HG03280 (cell line): ENCODE measurements at regions not wholly inside any gene's neighbourhood (a gene's known extent, or its start where the extent isn't known, plus 50 kb on each side); places are given as distances from the start of the nearest gene placed in this dataset.

Source experiments
- ATAC-seq: cut with Tn5 transposase; IDR thresholded peaks from one replicate; pipeline ENCODE4 v1.9.1; 2021; ENCODE audit warnings: mild to moderate bottlenecking, moderate library complexity; ENCODE audit not compliant: unreplicated experiment

DNA sequence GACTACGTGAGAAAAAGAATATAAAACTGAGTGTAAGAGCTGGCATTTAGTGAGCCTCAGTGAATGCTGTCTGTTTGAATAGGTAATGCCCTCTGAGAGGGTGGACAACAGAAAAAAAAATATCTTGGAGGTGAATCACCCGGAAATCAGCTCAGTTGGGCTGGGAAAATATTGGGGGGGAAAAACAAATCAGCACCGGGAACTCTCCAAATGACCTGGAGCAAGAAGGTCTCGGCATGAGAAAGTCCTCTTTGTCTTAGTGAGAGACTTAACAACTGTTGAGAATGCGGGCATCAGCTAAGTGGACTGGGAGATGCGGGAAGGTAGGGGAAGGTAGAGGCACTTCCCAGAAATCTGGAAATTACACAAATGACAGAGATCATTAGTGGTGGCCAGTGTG is 109.4 kb upstream of the POU3F3 start:
- ATAC-seq, result no peak

DNA sequence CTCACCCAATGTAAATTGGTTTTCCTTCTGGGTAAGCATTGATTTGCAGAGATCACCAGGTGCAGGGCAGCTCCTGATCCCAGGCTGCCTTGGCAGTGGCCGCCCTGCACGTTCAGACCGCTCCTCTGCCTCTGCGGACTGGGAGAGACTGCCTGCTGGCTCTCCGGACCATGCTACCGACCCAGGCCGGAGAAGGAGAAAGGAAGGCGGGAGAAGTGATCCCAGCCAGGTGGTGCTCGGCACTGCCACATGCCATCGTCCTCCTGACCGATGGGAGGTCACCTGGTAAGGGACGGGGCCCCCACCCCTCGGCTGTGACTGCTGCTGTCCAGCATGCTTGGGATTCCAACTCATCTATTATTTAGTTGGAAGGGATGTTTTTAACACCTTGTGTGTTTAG is 108.1 kb upstream of the POU3F3 start:
- no peak for ATAC-seq

DNA sequence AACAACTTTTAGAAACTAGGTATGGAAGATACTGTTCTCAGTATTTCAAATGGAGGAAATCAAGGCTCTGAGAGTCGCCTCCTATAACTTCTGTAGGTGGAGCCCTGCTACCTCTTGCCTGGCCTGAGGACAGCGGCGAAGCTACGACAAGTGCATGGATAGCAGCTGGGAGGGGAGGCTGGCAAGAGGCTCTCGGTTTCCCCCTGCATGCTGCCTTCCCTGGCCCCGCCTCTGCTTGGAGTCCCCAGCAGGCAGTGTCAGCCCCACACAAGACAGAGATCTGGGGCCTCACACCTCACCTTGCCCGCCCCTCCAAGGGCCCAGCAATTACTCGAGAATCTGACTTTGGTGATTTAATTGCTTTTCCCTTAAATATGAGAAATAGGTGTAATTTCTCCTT is 107.6 kb upstream of the POU3F3 start:
- ATAC-seq, result no peak

DNA sequence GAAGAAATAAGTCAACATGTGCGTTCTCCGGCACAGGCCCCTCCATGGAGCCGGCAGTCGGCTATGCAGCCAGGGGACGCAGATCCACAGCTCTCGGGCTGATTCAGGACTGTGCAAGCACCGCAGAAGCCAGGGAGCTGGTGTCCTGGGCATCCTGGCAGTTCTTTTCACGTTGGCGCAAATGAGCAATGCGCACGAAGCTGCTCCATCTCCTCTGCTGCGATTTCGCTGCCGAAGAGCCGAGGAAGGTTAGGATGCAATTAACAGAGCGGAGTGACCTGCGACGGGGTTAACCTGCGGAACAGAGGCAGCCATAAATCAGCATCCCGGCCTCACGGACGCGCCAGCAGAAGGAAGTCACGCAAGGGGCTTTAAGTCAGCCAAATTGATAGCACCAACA is 107.1 kb upstream of the POU3F3 start:
- ATAC-seq, result no peak

DNA sequence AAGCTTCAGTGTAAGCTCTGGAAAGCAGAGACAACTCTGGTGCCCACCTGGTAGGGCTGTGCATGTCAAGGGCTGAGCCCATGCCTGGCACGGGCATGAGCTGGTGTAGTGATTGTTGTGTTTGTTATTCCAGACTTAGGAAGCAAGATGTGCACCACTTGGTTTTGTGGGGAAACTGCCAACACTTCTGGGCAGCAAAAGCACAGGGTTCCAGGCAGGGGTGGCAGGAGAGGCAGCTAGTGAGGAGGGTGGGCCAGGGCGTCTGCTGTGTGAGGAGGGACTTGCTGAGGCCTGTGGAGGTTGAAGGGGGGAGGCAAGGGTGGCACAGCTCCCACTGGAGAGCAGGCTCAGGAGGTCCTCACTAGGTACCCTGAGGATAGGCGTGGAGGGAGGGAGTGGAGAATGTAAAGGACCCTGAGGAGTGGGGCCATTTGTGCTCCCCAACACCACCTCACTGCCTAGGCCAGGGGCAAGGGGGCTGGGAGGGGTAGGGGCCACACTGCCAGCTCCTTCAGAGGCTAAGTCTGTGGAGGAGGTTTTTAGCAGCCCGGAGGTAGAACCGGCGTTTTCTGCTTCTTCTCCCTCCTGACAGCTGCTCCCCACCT is 104.0 kb upstream of the POU3F3 start:
- no peak for ATAC-seq

DNA sequence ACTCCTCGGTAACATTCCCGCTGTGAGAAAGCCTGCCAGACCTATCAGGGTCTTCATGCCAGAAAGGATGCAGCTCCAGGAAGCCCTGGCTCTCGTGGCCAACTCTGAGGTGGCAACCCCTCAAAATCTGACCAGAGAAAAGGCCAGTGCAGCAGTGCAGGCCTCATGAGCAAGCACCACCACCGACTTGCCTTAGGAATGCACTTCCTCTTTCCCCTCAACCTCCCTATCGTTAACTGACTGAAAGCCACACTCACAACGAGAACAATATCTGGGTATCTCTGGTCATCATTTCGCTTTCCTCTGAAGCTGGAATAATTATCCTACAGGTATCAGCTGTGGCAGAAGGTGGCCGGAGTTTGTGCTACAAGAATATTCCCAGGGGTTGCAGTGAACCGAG is 101.4 kb upstream of the POU3F3 start:
- ATAC-seq, result no peak

DNA sequence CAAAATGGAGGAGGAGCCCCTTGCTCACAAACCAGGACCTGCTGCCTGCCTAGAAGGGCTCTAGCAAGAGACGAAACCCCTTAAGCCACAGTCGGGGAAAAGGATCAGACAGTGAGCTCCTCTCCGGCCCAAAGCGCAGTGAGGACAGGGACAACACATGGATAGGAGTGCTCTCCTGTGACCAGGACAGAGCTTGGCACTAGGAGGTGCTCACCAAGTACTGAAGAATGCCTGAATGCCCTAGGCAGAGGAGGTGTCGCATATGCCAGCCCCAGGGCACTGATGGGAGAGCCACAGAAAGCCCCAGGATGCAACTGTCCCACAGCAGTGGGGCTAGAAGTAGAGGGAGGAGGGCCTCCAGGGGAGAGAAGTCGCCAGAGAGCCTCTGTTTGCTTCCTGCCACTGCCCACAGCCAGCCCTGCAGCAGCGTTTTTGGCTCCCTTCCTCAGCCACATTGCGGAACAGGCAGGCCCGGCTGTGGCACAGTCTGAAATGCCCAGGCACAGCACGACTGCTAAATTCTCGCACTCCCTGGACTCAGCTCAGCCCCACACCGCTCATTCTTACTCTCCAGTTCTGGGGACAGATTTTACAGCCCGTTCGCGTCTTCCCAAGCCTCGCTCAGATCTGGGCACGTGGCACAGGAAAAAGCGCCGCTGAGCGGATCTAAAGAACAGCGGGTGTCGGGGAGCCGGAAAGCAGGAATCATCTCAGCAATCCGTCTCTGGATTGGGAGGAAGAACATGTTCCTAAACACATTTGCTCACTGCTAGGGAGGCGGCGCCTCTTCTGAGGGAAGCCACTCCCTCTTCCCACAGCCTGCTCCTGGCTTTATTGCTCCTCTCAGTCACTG is 98.7 kb upstream of the POU3F3 start:
- ATAC-seq, result no peak

DNA sequence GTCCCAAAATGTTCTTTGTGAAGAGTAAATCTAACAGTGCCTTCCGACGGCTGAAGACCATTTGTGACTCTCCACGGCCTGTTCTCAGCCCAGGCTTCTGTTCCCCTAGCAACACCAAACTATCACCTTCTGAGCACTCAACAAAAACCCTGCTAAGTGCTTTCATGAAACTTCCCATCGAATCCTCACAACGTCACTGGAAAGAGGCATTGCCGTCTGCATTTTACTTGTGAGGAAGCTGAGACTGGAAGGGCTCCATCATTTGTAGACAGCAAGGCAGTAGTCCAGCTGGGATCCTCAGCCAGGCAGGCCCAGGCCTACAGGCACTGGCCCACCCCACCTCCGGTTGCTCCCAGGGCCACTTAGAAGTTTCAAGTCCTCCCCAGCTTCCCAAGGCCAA is 97.8 kb upstream of the POU3F3 start:
- ATAC-seq, result no peak

DNA sequence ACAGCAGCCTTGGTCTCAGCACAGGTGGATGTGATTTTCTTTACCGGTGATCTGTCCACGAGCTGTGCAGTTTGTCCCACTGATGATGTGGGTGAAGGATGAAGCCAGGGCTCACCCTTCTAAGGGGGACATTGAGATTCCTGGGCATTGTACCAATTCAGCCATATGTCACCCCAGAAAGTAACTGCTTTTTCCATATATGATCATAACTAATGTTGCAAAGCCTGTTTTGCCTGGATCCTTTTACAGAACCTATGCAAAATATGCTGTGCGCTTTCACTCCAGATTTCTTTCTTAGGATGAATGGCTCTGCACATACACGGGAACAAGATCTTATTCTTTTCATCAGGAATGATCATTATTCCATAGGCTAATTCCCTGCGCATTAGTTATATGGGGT is 96.9 kb upstream of the POU3F3 start:
- ATAC-seq, result no peak

DNA sequence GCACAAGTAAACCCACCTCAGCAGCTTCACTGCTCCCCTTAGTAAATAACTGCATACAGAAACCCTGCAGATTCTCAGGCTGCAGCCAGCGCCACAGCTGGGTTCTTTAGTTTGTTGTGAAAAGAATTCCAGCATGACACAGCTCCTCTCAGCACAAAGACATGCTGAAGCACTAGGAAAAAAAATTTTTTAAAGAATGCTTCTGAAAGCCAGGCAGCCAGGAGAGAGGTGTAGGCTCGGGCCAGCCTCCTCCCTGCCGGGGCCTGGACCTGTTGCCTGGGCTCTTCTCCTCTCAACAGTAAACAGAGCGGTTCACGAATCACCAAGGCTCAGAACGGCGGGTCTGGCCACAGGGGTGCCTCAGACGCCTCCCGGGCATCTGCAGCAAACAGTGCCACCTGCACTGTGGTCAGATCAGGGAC is 95.7 kb upstream of the POU3F3 start:
- no peak for ATAC-seq

DNA sequence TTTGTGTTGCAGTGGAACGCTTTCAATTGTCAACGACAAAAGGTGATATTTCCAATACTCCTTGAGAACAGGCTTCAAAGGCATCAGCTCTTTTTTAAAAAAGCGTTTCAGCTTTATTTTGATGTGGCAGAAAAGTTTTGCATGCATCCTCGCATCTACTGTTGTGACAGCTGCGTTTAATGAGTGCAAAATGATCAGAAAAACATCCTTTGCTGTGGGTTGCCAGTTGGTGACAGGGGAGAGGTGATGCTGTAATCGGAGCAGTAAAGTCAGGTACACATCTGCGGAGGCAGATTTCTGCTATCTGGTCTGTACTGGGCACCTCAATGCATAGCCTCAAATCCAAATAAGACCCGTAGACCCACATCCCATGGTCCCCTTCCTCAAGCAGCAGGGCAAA is 91.9 kb upstream of the POU3F3 start:
- ATAC-seq, result no peak

DNA sequence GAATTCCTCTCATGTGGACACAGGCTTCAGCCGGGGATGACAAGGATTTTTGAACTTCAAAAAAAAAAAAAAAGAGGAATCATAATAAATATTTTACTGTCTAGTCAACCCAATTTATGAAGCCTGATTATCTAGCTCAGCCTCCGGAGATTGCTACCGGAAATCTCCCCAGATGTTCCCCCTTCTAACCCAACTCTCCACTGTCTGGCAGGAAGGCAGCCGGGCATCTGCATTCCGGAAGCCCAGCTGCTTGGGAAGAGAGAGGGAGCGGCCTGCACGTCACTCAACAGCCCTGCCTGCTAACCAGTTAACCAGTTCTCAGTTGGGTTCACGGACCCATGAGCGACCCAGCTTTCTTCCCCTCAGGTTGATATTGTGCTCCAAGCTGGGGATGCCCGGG is 87.2 kb upstream of the POU3F3 start:
- ATAC-seq, result no peak

DNA sequence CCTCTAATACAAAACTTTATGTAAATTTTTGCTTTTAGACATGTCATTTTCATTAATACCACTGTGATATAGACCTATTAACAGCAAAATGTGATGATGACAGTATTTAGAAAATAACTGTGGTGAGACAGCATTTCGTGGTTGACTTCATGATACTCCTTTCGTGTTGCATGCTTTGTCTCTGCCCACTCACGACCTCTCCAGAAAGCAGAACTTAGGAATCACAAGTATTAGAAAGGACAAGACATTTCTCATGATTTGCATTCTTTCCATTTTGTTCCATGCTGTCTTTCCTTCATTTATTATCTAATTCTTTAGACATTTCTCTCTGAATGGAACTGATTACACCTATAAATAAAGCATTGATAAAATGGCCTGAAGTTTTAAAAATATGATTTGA is 85.2 kb upstream of the POU3F3 start:
- no peak for ATAC-seq

DNA sequence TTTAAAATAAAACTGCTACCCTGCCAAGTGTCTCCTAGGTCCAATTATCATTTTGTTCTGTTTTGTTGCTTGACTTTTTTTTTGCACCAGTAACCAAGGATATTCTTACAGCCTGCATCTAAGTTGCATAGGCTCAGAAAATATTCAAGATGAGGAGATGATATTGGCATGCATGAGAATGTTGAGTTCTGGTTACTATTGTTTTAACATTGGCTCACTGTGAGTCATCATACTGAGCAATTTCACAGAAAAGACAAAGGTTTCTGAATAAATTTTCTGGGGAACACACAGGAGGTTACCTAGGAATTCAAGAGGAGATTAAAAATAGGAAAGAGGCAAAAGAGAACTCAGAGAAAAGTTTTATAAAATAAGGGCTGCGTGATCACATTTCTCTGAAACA is 84.8 kb upstream of the POU3F3 start:
- ATAC-seq, result no peak

DNA sequence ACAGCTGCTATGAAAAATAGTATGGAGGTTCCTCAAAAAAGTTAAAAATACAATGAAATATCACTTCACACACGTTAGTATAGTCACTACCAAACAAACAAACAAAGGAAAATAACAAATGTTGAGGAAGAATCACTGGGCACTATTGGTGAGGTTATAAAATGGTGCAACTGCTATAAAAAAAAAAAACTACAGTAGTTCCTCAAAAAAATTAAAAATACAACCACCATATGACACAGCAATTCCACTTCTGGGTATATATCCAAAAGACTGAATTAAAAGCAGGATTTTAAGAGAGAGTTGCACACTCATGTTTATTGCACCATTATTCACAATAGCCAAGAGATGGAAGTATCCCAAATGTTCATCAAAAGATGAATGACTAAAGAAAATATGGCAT is 80.9 kb upstream of the POU3F3 start:
- no peak for ATAC-seq

DNA sequence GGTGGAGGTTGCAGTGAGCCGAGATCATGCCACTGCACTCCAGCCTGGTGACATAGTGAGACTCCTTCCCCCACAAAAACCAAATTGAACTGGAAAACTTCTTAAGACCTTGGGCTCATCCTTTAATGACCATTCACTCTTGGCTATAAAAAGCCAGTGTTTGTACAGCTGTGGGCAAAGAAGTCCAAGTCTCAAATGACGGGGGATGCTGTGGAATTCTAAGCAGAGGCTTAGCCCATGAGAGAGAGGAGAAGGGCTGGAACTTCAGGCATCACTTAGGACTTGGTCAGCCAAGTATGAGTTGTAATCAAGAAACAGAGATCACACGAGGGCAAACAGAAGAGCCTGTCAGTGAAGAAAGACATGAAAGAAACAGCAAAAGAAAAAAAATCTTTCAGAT is 79.3 kb upstream of the POU3F3 start:
- no peak for ATAC-seq

DNA sequence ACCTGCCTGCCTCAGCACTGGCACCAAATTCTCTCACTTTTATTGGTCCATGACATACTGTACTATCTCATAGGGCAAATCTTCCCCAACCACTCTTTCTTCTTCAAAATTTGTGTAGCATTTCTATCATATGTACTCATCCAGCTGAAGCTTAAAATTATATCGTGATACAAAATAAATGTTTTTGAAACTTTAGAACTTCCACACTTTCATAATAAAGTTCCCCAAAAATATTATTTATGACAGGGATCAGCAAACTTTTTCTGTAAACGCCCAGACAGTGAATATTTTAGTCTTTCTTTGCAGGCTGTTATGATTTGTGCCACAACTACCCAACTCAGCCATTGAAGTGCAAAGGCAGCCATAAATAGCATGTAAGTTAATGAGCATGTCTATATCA is 76.2 kb upstream of the POU3F3 start:
- no peak for ATAC-seq

DNA sequence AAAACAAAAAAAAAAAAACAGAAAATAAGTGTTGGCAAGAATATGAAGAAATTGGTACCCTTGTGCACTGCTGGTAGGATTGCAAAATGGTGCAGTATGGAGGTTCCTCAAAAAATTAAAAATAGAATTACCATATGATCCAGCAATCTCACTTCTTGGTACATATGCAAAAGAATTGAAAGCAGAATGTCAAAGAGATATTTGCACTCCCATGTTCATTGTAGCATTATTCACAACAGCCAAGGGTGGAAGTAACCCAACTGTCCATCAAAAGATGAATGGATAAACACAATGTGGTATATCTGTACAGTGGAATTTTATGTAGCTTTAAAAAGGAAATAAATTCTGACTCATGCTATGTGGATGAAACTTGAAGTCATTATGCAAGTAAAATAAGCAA is 72.8 kb upstream of the POU3F3 start:
- ATAC-seq, result no peak

DNA sequence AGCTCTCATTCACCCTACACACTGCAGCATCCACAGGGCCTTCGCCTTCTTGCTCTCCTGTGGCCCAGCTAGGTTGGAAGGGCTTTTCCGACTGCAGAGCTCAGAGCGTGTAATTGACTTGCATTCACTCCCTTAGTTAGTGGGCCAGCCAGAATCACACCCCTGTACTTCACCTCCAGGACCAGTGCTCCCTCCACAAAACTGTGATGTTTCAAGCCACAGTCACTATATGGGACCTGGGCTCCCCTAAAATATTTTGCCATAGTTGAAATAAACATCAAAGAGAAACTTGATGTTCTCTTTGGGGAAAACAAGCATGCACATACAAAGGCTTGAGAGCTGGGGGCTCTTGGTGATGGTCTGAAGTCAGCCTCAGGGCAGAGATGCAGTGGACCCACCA is 69.7 kb upstream of the POU3F3 start:
- ATAC-seq, result no peak

DNA sequence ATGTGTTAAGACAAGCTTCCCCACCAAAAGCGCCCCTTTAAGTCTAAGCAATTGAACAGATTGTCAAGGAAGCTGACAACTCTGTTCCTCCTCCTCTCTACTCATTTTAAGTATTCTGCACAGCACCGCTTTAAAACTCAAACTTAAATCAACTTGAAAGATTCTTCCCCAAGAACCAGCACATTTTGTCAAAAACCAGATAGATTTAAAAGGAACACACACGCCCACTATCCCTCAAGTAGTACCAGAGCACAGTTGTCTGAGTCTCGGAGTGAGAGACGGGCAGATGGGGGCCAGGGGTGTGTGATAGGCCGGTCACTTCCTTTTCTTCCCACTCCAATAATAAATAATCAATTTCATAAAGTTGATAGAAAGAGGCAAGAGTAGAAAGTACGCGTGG is 67.7 kb upstream of the POU3F3 start:
- no peak for ATAC-seq

DNA sequence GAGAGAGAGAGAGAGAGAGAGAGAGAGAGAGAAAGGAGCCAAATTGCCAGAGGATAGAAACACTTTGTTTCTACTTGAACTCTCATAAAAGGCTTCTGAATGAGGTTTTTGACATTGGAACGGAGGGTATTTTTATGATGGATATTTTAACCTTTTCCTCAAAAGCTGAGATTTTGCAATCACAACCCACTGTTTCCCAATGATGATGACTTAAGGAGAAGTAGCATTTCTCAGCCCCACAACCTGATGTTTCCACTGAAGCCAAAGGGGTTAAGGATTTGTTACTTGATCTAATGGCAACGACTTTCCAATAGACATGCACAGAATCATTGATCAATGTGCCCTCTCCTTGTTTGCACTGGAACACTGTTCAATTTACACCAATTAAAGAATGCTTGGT is 67.1 kb upstream of the POU3F3 start:
- no peak for ATAC-seq

DNA sequence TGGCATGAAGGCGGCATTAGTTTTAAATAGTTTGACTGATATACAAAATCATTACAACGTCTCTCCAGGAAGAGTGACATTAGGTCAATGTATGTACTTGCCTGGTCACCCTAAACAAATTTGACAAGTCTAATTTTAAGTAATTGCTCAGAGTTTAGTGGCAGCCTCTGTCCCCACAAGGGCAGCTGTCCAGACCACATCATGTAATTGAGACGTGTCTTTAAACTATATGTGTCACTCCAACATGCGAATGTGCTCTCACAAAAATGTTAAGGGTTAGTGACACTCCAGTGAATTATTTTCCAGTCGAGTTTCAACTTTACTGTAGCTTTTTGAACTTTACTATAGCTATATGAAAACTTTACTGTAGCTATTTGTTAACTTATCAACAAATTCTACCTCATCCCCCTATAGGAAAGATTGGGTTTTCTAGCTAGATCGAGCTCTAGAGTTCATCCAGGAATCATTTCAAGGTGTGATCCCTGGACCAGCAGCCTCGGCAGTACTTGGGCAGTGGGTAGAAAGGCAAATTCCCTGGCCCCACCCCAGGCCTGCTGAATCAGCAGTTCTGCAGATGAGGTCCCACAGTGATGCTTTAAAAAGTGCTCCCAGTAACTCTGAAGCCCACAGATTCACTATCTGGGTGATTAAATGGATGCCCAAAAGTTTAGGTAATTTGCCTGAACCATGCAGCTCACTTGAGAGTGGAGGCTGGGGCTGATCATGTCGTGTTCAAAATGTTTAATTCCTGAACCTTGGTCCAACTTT is 66.4 kb upstream of the POU3F3 start:
- ATAC-seq, result no peak
